Urothelium cell line (cell line): ENCODE measurements at regions not wholly inside any gene's neighbourhood (a gene's known extent, or its start where the extent isn't known, plus 50 kb on each side); places are given as distances from the start of the nearest gene placed in this dataset.
A peak's percentile ranks its signal among the peaks of the same experiment; 100 is the strongest.

ENCODE experiments used
- DNase-seq: peaks from one replicate; pipeline ENCODE4 v3.0.0; 2011; ENCODE audit warnings: low spot score, mixed read lengths
- FAIRE-seq: peaks from 2 replicates; lab custom pipeline; 2011; peaks lifted over from hg19 to GRCh38; lab: Jason Lieb, UNC

DNA sequence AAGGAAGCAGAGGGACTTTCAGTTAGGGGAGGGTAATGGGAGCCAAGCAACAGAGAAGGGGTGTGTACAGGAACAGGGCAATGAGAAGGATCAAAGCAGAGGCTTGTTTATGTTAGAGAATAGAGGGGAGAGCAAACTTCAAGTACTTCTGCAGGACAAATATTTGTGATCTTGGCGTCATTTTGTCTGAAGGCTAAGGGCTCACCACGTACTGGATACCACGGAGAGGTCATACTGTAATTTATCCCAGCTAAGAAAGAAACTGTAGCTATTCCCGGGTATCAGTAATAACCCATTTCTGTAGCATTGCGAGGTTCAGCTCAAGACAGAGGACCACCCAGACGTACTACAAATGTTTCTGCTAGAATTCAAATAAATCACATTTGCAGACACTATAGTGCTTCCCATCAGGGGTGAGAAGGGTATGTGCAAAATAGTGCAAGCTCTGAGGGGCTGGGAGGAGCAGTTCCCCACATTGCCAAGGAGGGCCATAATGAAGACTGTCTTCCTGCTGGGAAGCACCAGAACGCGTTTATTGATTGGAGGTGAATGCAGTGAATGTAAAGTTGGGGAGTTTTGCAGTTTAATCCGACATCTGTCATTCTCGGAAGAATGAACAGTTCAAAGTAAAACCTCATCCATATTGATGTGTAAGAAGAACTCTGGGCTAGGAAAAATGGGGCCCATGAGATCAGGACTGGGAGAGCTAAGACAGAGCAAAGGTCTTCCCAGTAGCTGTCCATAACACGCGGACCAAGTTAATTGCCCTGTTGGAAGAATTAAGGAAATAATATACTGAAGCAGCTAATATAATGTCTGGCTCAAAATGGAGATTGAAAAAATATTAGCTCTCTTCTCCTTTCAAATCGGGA, 136.9 kb downstream of the RWDD3 start:
- FAIRE-seq = no peak
- DNase-seq = no peak

DNA sequence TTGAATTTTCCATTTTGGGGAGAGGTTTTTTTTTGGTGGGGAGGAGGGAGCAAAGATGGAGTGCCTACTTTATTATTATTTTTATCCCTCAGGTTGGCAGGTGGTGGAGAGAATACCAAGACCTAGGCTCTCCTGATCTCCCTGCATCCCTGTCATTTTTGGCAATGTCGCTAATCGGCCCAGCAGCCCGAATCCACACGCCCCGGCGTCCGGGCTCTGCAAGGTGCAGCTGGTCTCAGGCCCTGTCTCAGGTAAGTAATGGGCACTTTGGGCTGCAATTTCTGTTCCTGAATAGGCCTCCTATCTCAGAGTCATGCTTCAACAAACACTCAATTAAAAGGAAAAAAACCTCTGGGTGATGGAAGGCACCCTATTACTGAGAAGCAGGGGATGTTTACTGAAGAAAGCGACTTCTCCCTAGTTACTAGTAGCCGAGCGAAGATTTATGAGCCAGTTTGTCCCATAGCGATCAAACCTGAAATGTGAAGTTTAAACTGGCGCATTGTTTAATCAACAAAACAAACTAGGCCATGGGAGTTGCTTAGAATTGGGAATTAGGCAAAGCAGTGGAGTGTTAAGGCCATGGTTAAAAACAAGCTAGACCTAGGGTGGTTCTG, 137.8 kb downstream of the RWDD3 start:
- no peak for FAIRE-seq

DNA sequence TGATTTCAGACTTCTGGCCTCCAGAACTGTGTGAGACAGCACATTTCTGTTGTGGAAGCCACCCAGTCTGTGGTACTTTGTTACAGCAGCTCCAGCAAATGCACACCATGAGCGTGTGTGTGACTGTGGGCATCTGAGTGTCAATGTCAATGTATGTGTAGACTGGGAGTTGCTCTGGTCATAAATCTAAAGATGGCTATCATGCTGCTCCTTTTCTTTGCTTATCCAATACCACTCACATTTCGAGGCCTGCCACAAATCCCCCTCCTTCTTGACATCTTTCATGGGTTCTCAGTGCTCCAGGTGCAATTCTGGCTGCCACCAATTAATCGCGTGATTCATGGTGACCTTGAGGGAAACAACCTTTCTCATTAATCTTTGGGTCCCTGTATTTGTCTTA, 141.2 kb downstream of the RWDD3 start:
- DNase-seq (no peak), FAIRE-seq (no peak)

More for the DNA sequence above, 137.8 kb downstream of the RWDD3 start:
- no peak for DNase-seq

DNA sequence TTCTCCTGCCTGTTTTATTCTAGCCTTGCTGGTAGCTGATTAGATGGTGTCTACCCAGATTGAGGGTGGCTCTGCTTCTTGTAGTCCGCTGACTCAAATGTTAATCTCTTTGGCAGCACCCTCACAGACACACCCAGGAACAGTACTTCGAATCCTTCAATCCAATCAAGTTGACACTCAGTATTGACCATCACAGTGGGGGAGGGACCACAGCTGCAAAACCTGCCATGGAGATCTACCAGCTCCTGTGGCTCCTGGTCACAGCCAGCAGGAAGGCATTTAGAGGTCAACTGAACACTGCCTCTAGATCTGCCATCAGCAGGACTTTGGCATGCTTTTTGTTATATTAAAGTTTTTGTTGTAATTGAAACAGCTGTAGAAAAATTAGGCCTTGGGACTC, 146.9 kb downstream of the RWDD3 start:
- FAIRE-seq (no peak), DNase-seq (no peak)

DNA sequence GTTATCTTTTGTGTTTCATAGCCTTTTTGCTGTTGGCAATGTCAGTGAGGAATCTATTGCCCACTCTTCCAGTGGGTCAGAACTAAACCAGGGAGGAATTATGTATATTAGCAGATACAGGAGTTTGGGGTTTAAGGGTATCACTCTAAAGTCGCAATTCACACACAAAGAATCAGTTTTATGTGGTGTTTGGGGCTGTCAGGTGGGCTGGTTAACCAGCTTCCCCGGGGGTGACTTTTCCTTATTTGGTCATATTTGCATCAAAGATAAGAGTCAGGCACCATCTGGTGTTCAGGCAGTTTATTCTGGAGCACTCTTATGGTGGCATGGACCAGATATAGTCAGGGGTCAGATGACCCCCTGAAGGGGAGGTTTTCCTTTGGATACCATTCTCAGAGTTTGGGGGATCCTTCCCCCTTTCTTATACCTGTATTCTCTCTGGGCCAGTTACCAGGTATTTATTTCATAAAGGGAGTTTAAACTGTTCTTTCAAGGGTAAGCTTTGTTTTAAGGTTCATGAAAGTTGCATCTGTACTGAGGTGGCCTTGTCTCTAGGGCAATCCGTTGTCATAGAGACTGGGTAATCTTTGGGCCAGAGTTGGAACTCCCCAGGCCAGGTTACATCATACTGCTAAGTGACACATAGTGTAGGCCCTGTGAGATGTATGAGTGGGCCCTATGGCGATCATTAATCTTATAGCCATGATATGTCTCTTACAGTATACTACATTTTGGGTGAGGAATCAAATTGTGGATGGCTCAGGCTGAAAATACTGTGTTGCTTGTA, 148.2 kb downstream of the RWDD3 start:
- FAIRE-seq (no peak), DNase-seq (no peak)

DNA sequence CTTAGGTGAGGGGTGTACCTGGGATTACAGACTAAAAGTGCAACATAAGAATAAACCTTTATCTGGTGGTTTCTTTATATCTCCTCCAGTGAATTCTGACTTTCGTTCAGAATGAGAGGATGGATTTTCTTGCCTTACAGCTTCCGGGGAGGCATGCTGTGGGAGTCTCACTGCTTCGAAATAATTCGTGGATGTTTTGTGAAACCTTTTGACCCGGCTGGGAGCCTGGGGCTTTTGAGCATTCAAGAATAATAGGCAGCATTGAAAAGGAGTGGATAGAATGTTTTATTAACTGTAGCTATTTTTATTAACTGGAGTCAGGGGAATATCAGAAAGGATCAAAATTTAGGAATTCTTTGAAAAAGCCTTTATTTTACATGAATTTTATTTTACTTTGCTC, 149.1 kb downstream of the RWDD3 start:
- DNase-seq (no peak), FAIRE-seq (no peak)

DNA sequence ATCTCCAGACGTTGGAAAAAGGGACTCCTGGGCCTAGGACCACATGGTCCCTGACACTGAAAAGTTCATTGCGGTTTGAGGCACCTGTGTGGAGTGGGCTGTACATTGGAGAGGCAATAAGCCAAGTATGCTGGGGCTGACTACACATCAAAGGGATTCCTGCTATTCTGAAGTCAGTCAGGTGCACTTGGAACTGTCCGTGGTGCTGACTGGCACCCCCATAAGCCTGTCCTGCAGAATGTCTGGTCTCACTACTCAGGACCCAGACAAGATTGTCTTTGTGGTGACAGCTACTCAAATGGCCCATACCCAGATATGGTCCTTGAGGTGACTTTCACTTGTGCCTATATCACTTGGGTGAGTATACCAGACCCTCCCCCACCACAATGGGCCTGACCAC, 150.6 kb downstream of the RWDD3 start:
- no peak for FAIRE-seq
- peak; percentile 60 for DNase-seq

DNA sequence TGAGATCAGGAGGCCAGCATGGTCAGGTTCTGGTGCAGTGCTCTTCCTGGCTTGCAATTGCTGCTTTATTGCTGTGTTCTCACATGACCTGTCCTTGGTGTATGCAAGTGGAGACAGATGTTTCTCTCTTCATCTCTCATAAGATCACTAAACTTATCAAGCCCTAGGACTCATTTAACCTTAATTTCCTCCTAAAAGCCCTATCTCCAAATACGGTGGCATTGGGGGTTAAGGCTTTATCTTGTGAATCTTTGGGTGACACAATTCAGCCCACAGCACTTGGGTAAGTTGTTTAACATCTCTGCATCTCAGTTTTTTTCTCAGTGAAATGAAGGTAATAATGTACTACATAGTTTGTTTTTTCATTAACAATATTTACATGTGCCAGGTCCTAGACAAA, 152.4 kb downstream of the RWDD3 start:
- DNase-seq (no peak), FAIRE-seq (no peak)

DNA sequence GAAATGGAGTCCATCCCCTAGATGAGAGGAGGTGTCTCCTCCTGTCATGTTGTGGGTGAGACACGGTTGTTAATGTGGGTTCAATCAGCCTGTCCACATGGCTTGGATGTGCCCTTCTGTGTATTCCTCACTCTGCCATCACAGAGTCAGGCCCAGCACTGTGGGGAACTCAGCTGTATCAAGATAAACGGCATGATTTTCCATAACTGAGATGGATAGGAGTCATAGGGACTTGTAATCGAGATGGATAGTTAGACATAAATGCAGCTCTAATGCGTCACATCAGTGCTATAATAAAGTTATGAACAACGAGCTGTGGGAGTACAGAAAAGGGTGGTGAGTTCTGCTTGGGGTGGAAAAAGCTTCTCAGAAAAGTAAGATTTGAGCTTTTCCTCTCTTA, 152.9 kb downstream of the RWDD3 start:
- DNase-seq = no peak
- no peak for FAIRE-seq

DNA sequence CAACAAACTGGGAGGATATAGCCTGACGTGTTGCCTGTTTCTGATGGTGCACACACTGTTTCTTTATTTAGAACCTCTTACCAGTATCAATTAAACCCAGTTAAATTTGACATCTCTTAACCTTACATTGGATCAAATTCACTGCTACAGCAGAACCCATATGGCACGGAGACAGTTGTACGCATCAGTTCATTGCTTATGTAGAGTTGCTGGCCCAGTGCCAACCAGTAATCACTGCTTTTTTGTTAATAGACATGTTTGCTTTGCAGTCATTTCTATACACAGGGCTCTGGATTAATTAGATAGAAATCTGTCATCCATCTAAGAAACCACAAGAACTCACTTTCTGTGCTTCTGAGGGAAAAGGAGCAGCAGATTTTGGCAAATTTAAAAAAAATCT, 154.0 kb downstream of the RWDD3 start:
- FAIRE-seq (no peak), DNase-seq (no peak)

DNA sequence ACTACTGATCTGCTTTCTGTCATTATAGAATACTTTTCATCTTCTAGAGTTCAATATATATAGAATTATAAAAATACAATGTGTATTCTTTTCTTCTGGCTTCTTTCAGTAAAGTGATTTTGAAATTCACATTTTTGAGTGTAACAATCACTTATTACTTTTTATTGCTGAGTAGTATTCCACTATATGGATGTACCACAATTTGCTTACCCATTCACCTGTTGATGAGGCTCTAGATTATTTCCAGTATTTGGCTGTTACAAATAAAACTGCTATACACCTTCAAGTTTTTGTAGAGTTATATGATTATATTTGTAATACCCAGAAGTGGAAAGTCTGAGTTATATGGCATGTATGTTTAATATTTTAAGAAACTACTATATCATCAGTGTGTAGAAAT, 159.4 kb downstream of the RWDD3 start:
- no peak for FAIRE-seq
- DNase-seq = no peak

DNA sequence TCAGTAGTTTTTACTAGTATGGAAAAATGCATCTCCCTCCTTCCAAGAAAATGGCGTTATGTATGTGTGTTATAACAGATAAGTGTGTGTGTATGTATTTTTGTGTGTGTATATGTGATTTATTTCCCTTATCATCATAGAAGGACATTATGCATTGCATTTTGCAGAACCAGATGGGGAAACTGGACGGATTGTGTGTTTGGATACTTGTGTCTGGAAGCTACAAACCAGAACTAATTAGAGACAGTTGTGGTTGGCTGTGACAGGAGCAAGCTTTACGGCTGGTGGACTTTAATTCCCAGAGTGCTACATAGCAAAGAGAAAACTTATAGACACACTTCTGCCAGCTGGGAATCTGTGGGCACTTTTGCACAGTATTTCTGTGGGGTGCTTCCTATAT, 162.5 kb downstream of the RWDD3 start:
- FAIRE-seq (no peak), DNase-seq (no peak)

DNA sequence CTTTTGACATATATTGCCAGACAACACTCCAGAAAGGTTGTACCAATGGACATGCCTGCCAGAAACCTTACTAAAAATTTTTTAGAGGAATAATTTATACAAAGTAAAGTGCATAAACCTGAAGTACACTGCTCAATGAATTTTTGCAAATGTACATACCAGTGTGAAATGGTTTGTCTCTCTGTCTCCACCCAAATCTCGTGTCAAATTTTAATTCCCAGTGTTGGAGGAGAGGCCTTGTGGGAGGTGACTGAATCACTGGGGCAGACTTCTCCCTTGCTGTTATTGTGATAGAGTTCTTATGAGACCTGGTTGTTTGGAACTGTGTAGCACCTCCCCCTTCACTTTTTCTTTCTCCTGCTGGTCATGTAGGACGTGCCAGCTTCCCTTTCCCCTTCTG, 168.8 kb downstream of the RWDD3 start:
- FAIRE-seq (no peak), DNase-seq (no peak)

DNA sequence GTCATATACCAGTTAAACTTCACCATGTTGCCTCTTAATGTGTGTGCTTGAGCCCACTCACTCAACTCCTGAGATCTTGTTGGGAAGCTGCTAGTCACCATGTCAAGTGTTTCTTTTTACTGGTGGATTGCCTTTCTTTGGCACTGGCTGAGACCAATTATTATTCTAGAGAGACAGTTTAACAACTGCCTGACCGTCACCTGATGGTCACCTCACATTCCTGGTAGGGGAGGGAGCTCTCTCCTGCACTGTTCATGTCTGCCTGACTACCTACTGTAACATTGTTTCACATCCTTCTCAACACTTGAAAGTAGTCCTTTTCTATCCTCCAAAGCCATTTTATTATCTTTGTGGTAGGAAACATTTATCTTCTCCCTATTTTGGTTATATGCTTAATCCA, 172.3 kb downstream of the RWDD3 start:
- FAIRE-seq = no peak

DNA sequence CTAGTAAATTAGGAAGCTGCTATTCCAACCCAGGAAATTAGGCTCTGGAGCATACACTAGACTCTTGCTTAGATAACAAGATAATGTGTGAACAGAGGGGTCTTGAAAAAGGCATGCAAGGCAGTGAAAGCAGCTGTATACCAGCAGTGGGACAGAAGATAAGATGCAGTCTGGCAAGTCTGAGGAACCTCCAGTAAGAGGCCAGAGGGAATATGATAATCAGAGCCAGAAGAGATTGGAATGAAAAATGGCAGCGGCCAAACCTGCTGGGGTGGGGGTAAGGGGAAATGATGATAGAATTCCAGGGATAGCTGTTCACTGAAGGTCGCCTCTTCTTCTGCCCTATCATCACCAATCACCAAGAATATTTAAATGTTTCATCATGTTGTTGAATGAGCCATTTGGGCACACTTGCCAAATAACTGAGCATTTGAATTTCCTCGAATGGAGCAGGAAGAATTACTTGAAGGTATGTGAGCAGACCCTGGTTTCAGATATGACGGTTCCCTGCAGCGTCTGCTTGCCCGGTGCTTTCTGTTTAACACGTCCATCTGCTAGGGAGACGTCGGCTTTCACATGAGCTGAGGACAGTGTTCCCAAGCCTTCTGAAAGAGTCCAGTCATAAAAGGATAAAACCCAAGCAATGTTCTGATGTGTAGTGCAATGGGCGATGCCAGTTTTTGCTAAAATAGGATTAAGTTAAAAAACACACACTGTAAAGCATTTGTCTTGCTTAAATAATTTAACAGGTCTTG, 173.3 kb downstream of the RWDD3 start:
- no peak for FAIRE-seq
- no peak for DNase-seq

More for the DNA sequence above, 172.3 kb downstream of the RWDD3 start:
- no peak for DNase-seq

DNA sequence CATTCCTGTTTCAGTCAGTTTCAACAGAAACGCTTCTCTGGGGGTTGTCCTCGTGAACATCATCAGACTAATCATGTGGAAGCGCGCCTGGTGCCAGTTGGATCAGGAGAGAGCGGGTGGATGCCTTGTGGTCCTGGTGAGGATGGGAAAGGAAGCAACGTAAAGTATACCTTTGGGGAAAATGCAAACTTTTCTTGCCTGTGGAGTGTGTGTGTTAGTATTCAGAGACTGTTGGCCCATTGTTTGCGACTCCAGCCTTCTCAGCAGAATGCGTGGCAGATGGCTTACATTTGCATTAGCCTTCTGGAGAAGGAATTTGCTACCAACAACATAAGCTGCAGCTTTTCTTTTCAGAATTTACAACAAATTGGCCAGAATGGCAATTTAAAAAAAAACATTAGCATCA, 173.9 kb downstream of the RWDD3 start:
- DNase-seq (no peak), FAIRE-seq (no peak)

DNA sequence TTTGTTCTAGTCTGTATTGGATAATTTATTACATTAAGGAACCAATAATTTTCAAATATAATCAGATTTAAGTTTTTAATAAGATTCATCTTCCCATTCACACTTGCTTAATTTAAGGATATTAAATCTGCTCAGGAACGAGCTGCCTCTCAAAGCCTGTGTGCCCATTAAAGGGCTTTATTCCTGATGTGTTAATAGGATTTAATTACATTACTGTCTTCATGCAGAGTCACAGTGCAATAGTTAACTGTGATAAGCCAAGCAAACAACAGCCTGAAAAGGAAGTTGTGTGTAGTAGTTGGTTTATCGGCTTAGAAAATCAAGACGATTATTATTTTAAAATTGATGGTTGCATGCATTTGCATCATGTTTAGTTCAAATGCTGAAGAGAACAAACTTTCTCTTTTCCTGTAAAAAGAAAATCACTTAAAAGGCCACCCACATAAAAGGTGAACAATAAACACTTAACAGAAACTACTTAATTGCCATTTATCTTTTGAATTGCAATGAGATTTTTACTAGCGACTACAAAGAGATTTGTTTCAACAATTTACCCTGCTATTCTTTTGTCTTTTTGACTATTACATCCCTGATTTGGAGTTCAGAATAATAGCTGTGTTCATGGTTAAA, 174.6 kb downstream of the RWDD3 start:
- no peak for FAIRE-seq
- DNase-seq = no peak

DNA sequence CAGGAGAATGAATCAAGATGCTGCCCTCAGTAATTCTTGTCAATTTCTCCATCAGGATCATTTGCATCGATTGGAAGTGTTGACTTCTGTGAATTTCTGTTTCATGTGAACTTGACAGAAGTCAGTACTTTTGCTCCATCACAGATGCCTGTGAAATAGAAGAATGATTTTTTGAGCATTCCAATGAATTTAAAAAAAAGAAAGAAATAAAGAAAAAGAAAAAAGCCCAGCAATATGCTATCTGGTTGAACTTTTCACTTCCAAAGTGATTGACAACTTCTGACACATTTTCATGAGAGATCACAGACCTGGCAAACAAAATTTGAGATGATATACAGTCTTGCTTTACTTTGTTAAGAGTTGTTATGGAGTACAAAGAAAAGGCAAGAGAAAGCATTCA, 175.3 kb downstream of the RWDD3 start:
- FAIRE-seq (no peak), DNase-seq (no peak)

DNA sequence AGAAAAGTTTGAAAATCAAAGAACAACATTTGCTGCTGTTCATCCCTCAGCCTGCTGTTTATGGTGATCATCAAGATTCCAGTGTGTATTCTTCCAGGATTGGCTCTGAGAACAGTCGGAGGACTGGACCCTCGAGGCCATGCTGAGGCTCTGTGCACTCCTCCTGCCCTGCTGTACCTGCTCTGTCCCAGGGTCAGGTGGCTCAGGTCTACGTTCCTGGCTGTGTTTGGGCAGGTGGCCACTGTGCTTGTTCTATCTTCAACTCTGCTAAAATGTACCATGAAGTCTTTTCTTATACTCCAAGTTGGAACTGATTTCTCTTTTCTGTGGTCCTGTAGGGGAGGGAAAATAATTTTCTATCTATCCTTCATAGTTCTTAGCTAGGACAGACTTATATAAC, 175.9 kb downstream of the RWDD3 start:
- no peak for FAIRE-seq
- DNase-seq = no peak

DNA sequence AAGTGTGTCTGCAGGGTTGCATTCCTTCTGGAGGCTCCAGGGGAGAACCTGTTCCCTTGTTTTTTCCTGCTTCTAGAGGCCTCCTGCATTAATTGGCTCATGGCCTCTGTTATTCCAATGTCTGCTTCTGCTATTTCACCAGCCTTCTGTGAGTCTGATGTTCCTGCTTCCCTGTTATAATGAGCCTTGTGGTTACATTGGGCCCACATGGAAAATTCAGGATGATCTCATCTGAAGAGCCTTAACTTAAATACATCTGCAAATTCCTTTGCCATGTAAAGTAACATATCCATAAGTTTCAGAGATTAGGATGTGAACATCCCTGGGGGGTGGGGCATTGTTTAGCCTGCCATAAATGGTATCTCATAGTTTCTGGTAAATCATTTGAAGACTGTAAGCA, 181.1 kb downstream of the RWDD3 start:
- FAIRE-seq = no peak

DNA sequence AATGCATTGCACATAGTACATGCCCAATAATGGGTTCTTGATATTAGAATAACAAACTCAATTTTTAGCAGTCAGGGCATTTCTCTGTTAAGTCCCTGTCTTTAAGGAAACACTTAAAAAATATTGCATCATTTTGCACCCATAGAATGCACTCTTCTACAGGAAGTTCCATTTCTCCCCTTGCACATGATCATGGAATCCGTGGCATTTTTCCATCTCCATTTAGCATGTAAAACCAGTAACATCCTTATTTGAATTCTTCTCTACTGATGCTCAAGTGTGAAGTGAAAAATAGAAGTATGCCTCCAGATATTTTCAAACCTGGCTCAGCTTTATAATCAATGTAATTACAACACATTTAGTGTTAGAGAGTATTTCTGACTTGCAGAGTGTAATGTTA, 192.8 kb downstream of the RWDD3 start:
- no peak for FAIRE-seq

More for the DNA sequence above, 181.1 kb downstream of the RWDD3 start:
- no peak for DNase-seq

More for the DNA sequence above, 192.8 kb downstream of the RWDD3 start:
- no peak for DNase-seq
